Activated CD8-positive, alpha-beta memory T cell treated with anti-CD3 and anti-CD28 coated beads, Interleukin-2, amount 50 U/mL, for 4 hours (primary cell): ENCODE measurements at regions not wholly inside any gene's neighbourhood (a gene's known extent, or its start where the extent isn't known, plus 50 kb on each side); places are given as distances from the start of the nearest gene placed in this dataset.

Experiments used
- DNase-seq: peaks from one replicate; pipeline ENCODE4 v3.0.0-alpha.2; 2020

- peak; percentile 53 for DNase-seq
Measured at GRCh38 chr10:123582084-123582989, 83.8 kb upstream of the GPR26 start.

- DNase-seq = no peak
Measured at GRCh38 chr10:123583639-123584418, 82.3 kb upstream of the GPR26 start.

- no peak for DNase-seq
Measured at GRCh38 chr10:123584419-123584775, 81.8 kb upstream of the GPR26 start.

- no peak for DNase-seq
Measured at GRCh38 chr10:123585477-123586445, 80.4 kb upstream of the GPR26 start.

- DNase-seq = no peak
Measured at GRCh38 chr10:123587110-123587509, 79.0 kb upstream of the GPR26 start.

GRCh38 chr10:123588386-123588914 is 77.7 kb upstream of the GPR26 start:
- no peak for DNase-seq

GRCh38 chr10:123595661-123596060 is 70.5 kb upstream of the GPR26 start:
- no peak for DNase-seq

GRCh38 chr10:123597676-123598075 is 68.5 kb upstream of the GPR26 start:
- DNase-seq = no peak

GRCh38 chr10:123599366-123599849 is 66.7 kb upstream of the GPR26 start:
- DNase-seq = no peak

GRCh38 chr10:123600177-123600576 is 66.0 kb upstream of the GPR26 start:
- no peak for DNase-seq

GRCh38 chr10:123603130-123603529 is 63.0 kb upstream of the GPR26 start:
- DNase-seq = no peak

- no peak for DNase-seq
Measured at GRCh38 chr10:123604506-123604905, 61.6 kb upstream of the GPR26 start.

GRCh38 chr10:123606006-123606405 is 60.1 kb upstream of the GPR26 start:
- DNase-seq = no peak

GRCh38 chr10:123606955-123607354 is 59.2 kb upstream of the GPR26 start:
- no peak for DNase-seq

- DNase-seq = no peak
Measured at GRCh38 chr10:123607386-123607785, 58.8 kb upstream of the GPR26 start.

- DNase-seq = no peak
Measured at GRCh38 chr10:123608047-123608446, 58.1 kb upstream of the GPR26 start.

GRCh38 chr10:123611243-123611642 is 54.9 kb upstream of the GPR26 start:
- no peak for DNase-seq

- DNase-seq = no peak
Measured at GRCh38 chr10:123611876-123612275, 54.3 kb upstream of the GPR26 start.

- DNase-seq = no peak
Measured at GRCh38 chr10:123613346-123613850, 52.8 kb upstream of the GPR26 start.

GRCh38 chr10:123614888-123615287 is 51.3 kb upstream of the GPR26 start:
- no peak for DNase-seq
